HG03558 (cell line): ENCODE measurements at regions not wholly inside any gene's neighbourhood (a gene's known extent, or its start where the extent isn't known, plus 50 kb on each side); places are given as distances from the start of the nearest gene placed in this dataset.
"Not testable (repeated sequence)": the region's sequence is repeated elsewhere in the genome, so short reads cannot be mapped to it uniquely, and the experiment has no call there.

Experiments
- ATAC-seq: cut with Tn5 transposase; IDR thresholded peaks from one replicate; pipeline ENCODE4 v1.9.1; 2021; ENCODE audit warnings: moderate number of reproducible peaks; ENCODE audit not compliant: unreplicated experiment; ENCODE audit errors: extremely low read depth

GRCh38 chr1:193457676-193458075, 271.3 kb upstream of the B3GALT2 start:
- no peak for ATAC-seq

- no peak for ATAC-seq
These were observed 270.4 kb upstream of the B3GALT2 start for GRCh38 chr1:193456811-193457280.

DNA sequence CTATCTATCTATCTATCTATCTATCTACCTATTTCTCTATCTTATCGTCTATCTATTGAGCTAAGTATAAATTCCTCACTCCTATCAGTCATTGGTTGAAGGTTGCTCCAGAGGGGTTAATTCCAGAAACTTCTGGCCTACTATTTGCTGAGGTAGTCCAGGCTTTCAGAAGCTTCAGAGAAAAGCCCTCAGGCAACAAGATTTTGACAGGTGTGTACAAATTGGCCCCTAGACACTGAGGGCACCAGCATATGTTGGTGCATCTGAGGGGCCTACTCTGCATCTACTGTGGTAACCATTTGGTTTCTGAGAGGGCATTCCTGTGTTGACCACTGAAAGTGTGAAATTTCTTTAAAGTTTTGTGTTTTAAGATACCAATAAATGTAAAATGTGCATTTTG, 265.2 kb upstream of the B3GALT2 start:
- no peak for ATAC-seq

GRCh38 chr1:193451001-193451400, 264.6 kb upstream of the B3GALT2 start:
- ATAC-seq = no peak

DNA sequence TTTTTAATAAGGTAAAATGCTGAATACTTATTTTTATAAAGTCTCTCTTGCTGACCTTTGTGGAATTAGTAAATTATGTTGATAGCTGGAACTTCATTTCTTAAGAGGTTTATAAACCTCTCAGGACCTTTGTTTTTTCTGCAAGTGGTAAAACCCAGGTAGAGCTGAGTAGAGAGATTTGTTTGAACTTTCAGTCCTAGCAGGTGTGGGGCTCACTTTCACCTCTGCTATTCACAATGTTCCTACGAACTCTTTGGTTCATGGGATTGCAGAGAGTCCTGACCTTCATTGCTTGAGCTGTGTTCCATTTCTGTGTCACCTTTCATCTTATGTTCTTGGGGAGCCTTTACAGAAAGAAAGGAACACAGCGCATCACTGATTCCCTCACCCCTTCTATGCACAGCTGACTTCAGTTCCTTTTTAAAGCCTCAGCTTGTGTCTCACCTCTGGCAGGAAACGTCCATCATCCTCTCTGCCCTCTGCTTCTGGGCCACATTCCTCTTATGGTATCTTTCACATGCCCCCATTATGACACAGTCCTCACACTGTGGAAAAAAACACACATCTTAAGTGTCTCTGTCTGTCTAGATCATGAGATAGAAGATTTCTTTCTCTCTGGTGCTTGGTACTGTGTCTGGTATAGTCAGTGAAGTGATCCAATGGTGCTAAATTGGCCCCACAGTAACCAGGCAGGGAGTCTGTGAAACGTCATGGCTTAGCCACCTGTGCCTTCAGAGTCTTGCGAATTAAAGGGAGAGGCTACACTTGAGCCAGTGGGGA, 262.5 kb upstream of the B3GALT2 start:
- peak; percentile 75 for ATAC-seq

DNA sequence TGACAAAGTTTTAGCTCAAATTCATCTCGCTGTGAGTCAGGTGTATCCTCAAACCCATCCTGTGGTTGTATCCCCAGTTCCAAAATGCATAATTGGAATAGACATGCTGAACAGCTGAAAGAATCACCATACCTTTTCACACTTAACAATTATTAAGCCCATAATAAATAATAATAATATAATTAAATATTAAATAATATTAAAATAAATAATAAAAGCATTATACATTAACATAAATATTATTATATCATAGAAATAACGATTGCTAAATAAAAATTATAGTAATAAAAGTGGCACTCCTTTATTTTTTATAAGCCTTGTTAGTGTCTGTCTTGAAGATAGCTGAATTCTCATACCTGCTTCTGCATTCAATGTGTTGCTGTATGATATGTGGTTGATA, 257.5 kb upstream of the B3GALT2 start:
- no peak for ATAC-seq

- peak; percentile 51 for ATAC-seq
These were observed 252.4 kb upstream of the B3GALT2 start for GRCh38 chr1:193438771-193439170.

DNA sequence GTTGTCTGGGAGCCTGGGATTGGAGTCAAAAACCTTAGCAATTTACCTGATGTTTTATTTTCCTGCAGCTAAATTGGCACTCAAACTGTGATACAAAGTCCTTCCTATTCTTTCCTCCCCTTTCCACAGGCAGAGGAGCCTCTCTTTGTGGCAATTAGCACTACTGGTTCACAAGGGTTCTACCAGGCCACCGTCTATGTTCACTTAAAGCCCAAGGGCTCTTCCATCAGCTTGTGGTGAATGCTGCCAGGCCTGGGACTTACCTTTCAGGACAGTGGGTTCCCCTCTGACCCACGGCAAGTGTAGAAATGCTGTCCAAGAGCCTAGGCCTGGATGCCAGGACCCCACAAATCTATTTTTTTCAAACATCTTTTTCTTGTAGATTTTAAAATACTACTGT, 251.9 kb upstream of the B3GALT2 start:
- ATAC-seq = no peak

DNA sequence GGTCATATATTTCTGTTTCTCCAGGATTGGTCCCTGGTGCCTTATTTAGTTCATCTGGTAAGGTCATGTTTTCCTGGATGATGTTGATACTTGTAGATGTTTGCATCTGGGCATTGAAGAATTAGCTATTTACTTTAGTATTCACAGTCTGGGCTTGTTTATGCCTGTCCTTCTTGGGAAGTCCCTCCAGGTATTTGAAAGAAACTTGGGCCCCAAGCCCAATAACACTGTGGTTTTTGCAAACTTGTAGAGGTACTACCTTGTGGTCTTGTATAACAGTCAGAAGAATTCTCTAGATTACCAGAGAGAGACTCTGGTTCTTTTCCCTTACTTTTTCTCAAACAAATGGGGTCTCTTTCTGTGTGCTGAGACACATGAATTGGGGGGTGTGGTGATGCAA, 251.4 kb upstream of the B3GALT2 start:
- ATAC-seq = peak; percentile 95

- not testable (repeated sequence) for ATAC-seq
These were observed 250.9 kb upstream of the B3GALT2 start for GRCh38 chr1:193437333-193437732.

- ATAC-seq = no peak
These were observed 249.4 kb upstream of the B3GALT2 start for GRCh38 chr1:193435781-193436180.

DNA sequence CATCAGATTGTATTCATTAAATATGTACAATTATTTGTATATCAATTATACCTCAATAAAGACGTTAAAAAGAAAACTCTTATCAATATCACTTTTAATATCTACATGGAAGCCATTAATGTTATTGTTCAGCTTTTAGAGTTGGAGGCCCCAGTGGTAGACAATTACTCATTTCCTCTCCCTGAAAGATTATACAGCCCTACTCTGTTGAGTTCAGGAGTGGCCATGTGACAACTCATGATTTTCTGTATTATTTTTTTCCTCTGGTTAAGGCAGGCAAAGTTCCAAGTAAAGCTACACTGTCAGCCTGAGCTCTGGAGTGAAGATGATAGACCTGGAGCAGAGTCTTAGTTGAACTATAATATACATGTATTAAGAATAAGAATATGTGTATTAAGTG, 247.9 kb upstream of the B3GALT2 start:
- ATAC-seq = no peak

DNA sequence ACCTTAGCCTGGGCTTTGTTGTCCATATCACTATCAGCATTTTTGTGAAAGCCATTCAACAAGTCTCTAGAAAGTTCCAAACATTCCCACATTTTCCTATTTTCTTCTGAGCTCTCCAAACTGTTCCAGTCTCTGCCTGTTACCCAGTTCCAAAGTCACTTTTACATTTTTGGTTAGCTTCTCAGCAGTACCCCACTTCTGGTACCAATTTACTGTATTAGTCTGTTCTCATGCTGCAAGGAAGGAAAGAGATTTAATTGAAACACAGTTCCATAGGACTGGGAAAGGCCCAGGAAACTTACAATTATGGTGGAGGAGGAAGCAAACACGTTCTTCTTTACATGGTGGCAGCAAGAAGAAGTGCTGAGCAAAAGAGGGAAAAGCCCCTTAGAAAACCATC, 247.2 kb upstream of the B3GALT2 start:
- no peak for ATAC-seq

- ATAC-seq = no peak
These were observed 246.7 kb upstream of the B3GALT2 start for GRCh38 chr1:193432979-193433587.

GRCh38 chr1:193431265-193431977, 245.0 kb upstream of the B3GALT2 start:
- no peak for ATAC-seq

DNA sequence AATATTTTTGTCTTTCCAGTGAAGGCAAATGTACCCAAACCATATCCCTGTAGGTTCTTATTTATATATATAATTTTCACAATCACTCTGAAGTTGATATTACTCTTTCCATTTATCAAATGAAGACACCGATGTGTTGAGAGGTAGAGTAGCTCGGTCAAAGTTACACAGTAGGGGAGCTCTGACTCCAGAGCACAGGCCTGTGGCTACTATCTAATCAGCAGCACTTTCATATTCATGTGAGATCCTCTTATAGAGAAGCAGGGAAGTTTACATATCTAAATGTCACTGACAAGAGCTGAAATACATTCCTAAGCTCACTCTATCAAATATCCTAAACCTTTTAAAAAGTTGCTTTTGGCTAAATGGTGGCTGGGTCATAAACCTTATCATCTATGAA, 241.1 kb upstream of the B3GALT2 start:
- ATAC-seq = no peak

DNA sequence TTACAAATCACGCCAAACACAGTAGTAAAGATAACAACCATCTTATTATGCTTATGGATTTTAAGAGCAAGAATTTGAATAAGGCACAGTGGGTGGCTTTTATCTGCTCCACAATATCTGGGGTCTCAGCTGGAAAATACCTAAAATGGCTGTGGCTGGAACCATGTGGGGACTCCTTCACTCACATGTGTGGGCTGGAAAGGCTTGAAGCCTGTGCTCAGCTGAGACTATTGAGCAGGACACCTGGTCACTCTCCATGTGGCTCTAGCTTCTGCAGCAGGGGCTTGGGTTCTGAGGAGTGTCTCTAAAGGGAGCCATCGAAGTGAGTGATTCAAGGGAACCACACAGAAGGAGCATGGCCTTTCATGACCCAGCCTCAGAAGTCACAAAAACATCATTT, 239.6 kb upstream of the B3GALT2 start:
- no peak for ATAC-seq

GRCh38 chr1:193421487-193421886, 235.1 kb upstream of the B3GALT2 start:
- ATAC-seq = no peak

GRCh38 chr1:193419295-193419694, 232.9 kb upstream of the B3GALT2 start:
- no peak for ATAC-seq

DNA sequence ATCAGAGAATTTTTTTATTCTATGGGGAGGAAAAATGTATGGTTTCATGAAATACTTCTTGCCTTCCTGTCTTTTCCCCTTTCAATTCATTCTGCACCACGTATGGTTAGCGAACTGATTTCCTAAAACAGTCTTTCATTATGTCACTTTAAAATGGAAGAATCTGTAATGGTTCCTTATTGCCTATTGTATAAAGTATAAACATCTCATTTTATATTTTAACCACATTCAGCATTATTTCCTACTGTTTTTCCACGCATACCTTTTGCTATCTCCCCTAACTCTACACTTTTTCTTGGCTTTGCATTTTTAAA, 232.3 kb upstream of the B3GALT2 start:
- ATAC-seq = no peak

DNA sequence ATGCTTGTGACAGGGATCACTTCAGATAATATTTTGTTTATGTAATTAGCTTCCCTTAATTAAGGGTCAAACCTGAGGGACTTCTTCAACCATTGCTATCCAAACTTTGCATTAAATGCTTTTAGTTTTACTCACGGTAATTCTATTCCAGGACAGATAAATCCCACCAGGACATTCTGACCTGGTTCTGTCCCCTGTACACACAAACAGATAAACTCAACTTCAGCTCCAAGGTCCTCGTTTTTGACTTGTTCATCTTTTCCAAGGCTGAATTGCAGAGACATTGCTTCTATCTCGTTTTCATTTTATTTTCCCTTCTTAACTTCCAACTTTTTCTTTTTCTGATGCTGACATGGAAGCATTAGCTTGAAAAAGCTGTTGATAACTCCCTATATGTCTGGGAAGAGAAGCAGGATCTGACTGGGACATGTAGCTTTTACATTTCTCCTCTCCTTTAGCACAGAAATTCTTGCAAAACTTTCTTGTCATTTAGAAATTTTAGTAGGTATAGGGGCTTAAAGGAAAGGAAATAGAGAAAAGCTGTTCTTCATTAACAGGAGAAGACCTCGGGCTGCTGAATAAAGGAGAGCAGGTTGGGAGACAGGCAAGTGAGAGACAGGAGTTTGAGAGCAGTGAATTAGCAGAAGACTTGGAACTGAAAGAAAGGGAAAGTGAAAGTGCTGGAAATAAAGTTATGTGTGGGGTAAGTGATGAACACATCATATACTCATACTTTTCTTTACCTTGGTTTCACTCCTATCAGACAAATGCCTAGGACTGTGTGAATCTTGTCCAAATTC, 231.7 kb upstream of the B3GALT2 start:
- ATAC-seq = no peak
